ENCODE measurements at regions not wholly inside any gene's neighbourhood (a gene's known extent, or its start where the extent isn't known, plus 50 kb on each side); places are given as distances from the start of the nearest gene placed in this dataset.
A peak's percentile ranks its signal among the peaks of the same experiment; 100 is the strongest.

DNA sequence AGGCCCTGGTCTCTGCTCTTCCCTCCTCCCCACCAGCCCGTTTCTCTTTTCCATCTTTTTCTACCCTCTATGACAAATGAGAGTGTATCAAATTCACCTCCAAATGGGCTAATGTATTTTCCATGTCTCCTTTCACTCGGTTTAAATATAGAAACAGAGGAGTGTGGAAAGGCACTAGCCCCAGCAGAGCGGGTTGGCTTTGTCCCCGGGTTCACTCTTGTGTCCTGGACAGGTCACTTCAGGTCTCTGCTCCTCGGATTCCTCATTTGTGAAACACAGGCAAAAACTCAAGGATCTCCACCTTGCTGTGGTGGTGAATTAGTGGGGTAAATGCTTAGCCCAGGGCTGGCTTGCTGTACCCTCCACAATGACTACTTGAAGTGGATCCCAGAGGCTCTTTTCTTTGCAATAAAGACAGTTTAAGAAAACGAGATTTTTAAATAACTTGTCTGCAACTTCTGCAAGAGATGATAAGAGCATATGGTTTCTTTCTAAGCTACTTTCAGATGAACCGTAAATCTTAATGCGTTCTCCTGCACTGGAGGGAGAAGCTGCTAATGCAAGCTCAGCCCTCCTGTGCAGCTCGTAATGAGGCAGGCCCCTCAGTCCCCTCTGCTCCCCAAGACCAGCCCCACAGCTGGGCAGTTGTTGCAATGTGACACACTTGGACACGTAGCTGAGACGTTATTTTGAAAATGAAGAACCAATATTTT, 292.9 kb downstream of the THBS2 start:
- intact Hi-C loops (cut with micrococcal nuclease): no loop called here
- CTCF ChIA-PET: interaction anchor here (0.5 kb wide), 1 partner anchor 513 kb away, joined by 3 read pairs; no protein-coding TSS in a partner anchor
- BruUV-seq (replicated peaks): no TSS peak

DNA sequence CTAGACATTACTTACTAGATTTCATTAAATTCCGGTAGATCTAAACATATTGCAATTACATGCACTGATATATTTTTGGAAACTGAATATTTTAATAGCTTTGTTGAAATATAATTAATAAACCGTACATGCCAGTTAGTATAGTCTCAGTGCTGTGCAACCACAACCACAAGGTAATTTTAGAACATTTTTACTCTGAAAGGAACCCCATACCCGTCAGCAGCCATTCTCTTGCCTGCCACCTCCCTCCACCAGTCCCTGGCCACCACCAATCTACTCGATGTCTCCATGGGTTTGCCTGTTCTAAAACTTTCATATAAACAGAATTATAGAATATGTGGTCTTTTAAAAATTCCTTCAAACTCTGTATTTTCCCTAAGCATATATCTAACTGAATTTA, 293.9 kb downstream of the THBS2 start:
- DNase-seq (ENCODE audit: unreplicated experiment): no peak
- Mint-ChIP-seq H3K4me3 (ENCODE audit: unreplicated experiment) (no peak overlapping the region), H3K4me1 (ENCODE audit: insufficient read depth, unreplicated experiment) (peaks cover 11% of the 10 kb centered on the region), H3K9me3 (ENCODE audit: unreplicated experiment) (no peaks in the 10 kb centered on the region), H3K27me3 (ENCODE audit: insufficient read depth, unreplicated experiment) (no peaks in the 10 kb centered on the region), H3K36me3 (ENCODE audit: insufficient read depth, unreplicated experiment) (no peaks in the 10 kb centered on the region), H3K27ac (ENCODE audit: low read depth, unreplicated experiment) (no peak overlapping the region)
- intact Hi-C loops (cut with micrococcal nuclease): loop anchor here (5.0 to 10.0 kb wide), 3 partner anchors 115 to 873 kb away; no protein-coding TSS in a partner anchor
- ChIA-PET CTCF (interaction anchor here (0.7 to 1.0 kb wide), 3 partner anchors 67 to 325 kb away, joined by 3 to 7 read pairs (median 3); no protein-coding TSS in a partner anchor), POLR2A (interaction anchor here (0.9 to 1.4 kb wide), 4 partner anchors 14 to 830 kb away, joined by 3 to 5 read pairs (median 4); no protein-coding TSS in a partner anchor)
- TF ChIP-seq CTCF (IDR thresholded peaks at IDR 0.05; ENCODE audit: unreplicated experiment): no peak
- BruUV-seq (replicated peaks): no TSS peak

More for the DNA sequence above, 292.9 kb downstream of the THBS2 start:
- Mint-ChIP-seq H3K4me1 (ENCODE audit: insufficient read depth, unreplicated experiment) (peaks cover 11% of the 10 kb centered on the region), H3K27me3 (ENCODE audit: insufficient read depth, unreplicated experiment) (no peaks in the 10 kb centered on the region), H3K27ac (ENCODE audit: low read depth, unreplicated experiment) (no peak overlapping the region), H3K9me3 (ENCODE audit: unreplicated experiment) (no peaks in the 10 kb centered on the region), H3K4me3 (ENCODE audit: unreplicated experiment) (no peak overlapping the region), H3K36me3 (ENCODE audit: insufficient read depth, unreplicated experiment) (no peaks in the 10 kb centered on the region)
- DNase-seq (ENCODE audit: unreplicated experiment): no peak
- no peak for TF ChIP-seq CTCF (IDR thresholded peaks at IDR 0.05; ENCODE audit: unreplicated experiment)
- POLR2A ChIA-PET: no interaction called here

- DNase-seq (ENCODE audit: unreplicated experiment): peak; percentile 75
- Mint-ChIP-seq H3K4me3 (ENCODE audit: unreplicated experiment) (no peak overlapping the region), H3K27ac (ENCODE audit: low read depth, unreplicated experiment) (no peak overlapping the region), H3K36me3 (ENCODE audit: insufficient read depth, unreplicated experiment) (no peaks in the 10 kb centered on the region), H3K9me3 (ENCODE audit: unreplicated experiment) (no peaks in the 10 kb centered on the region), H3K4me1 (ENCODE audit: insufficient read depth, unreplicated experiment) (peaks cover 11% of the 10 kb centered on the region), H3K27me3 (ENCODE audit: insufficient read depth, unreplicated experiment) (no peaks in the 10 kb centered on the region)
- TF ChIP-seq CTCF (IDR thresholded peaks at IDR 0.05; ENCODE audit: unreplicated experiment): peak; percentile 91
- CTCF ChIA-PET: interaction anchor here (0.6 to 2.3 kb wide), 31 partner anchors 10 to 1583 kb away, joined by 3 to 11 read pairs (median 4); partner anchors contain the start of genes C6orf120 and WDR27
- BruUV-seq (replicated peaks): no TSS peak
- intact Hi-C loops (cut with micrococcal nuclease): loop anchor here (1.0 to 10.0 kb wide), 10 partner anchors 62 to 1572 kb away; partner anchors contain the start of genes C6orf120, DYNLT2, ERMARD and WDR27
- POLR2A ChIA-PET: interaction anchor here (0.8 to 1.5 kb wide), 3 partner anchors 20 to 51 kb away, joined by 3 to 7 read pairs (median 5); no protein-coding TSS in a partner anchor
Observed at GRCh38 chr6:168956884-168957730, 296.5 kb downstream of the THBS2 start.

Data from MCF 10A (cell line).